Right lobe of liver (tissue), 6 donors: ENCODE measurements at regions not wholly inside any gene's neighbourhood (a gene's known extent, or its start where the extent isn't known, plus 50 kb on each side); places are given as distances from the start of the nearest gene placed in this dataset.
"Not testable (repeated sequence)": the region's sequence is repeated elsewhere in the genome, so short reads cannot be mapped to it uniquely, and the experiment has no call there.

ENCODE experiments used
- ATAC-seq, 4 donors: fragments of 200-7000 bp; cut with Tn5 transposase; one replicate each; pipeline ENCODE4 v1.9.1; 2020; ENCODE audit warnings: mild to moderate bottlenecking in 4 of 4, moderate library complexity in 4 of 4
- DNase-seq, 3 donors: peaks; one replicate each; pipeline ENCODE4 v3.0.0-alpha.2; 2020
- H3K27ac ChIP-seq, 3 donors: fragments of 200-600 bp; one replicate each; pipeline ENCODE4 v1.8.0; 2022
- H3K27me3 ChIP-seq, 2 donors: fragments of 200-600 bp; one replicate each; pipeline ENCODE4 v1.8.0; 2022
- H3K36me3 ChIP-seq, 4 donors: fragments of 200-600 bp; sonication (generic) in 1 of 4; one replicate each; pipeline versions ENCODE4 v1.5.1 to v1.8.0; 2017 to 2022; ENCODE audit warnings: control low read depth in 1 of 4
- H3K4me1 ChIP-seq, 4 donors: fragments of 200-600 bp; sonication (generic) in 1 of 4; one replicate each; pipeline versions ENCODE4 v1.5.1 to v1.8.0; 2017 to 2022; ENCODE audit warnings: control low read depth in 1 of 4
- H3K4me3 ChIP-seq, 3 donors: fragments of 200-600 bp; one replicate each; pipeline ENCODE4 v1.8.0; 2022
- H3K9me3 ChIP-seq, 4 donors: fragments of 200-600 bp; sonication (generic) in 1 of 4; one replicate each; pipeline versions ENCODE4 v1.5.1 to v1.8.0; 2017 to 2022; ENCODE audit warnings: control low read depth in 1 of 4
- CTCF ChIP-seq, 4 donors: fragments of 200-600 bp in 3 of 4; fragments of 450-650 bp in 1 of 4; IDR thresholded peaks; one replicate each; pipeline versions ENCODE4 v1.5.1 to v1.8.0; 2016 to 2022; ENCODE audit warnings: antibody characterized with exemption in 4 of 4, mild to moderate bottlenecking in 2 of 4
- POLR2A ChIP-seq: fragments of 450-650 bp; IDR thresholded peaks from one replicate; pipeline ENCODE4 v1.6.1; 2017; ENCODE audit warnings: antibody characterized with exemption, mild to moderate bottlenecking
- WGBS: methylation state at CpG from one replicate; pipeline ENCODE4 v1.1.6; 2018; ENCODE audit warnings: low coverage, low lambda C conversion rate; ENCODE audit not compliant: insufficient coverage; ENCODE audit errors: missing lambda C conversion rate; 5-methylcytosine and 5-hydroxymethylcytosine counted together
- intact Hi-C, 2 donors: fragments of 100-400 bp; cut with DNase I; formaldehyde crosslinking; loops; one replicate each; pipeline versions ENCODE4 v1.11.2 to v1.14.1; 2022
- donor health status: DM: no; HTN: yes; CAD: no.
- donor health status: DM: no; HTN: no; CAD: no.
- donor health status: DM: no; HTN: no; CAD: no.
- donor health status: DM: no; HTN: yes; CAD: no.
- donor health status: DM: no; HTN: yes; CAD: no.

GRCh38 chr14:106518054-106518943, 991.9 kb downstream of the TMEM121 start:
- WGBS: 26% methylated on average over 6 of the region's 11 CpGs
- no peak overlapping the region for H3K4me3 ChIP-seq
- H3K4me1 ChIP-seq: no peaks in the 10 kb centered on the region
- H3K9me3 ChIP-seq: no peaks in the 10 kb centered on the region
- no peaks in the 10 kb centered on the region for H3K27me3 ChIP-seq
- no peaks in the 10 kb centered on the region for H3K36me3 ChIP-seq
- intact Hi-C loops: no loop called here
- H3K27ac ChIP-seq: no peak overlapping the region
- DNase-seq: peak in 1 of 3 donors; percentile 33
- no peak for ATAC-seq
- TF ChIP-seq CTCF (IDR thresholded peaks at IDR 0.05) (peak in 2 of 4 donors; percentile 23 to 33), POLR2A (no peak)

GRCh38 chr14:106522118-106522517, 995.7 kb downstream of the TMEM121 start:
- not testable (repeated sequence) for ATAC-seq, H3K27ac ChIP-seq
- no CpG with 5 or more reads among the region's 1 CpG for WGBS

GRCh38 chr14:106522990-106523389, 996.6 kb downstream of the TMEM121 start:
- DNase-seq: no peak
- Histone ChIP-seq H3K4me3 (no peak overlapping the region), H3K27ac (no peak overlapping the region), H3K36me3 (no peaks in the 10 kb centered on the region), H3K9me3 (no peaks in the 10 kb centered on the region), H3K27me3 (no peaks in the 10 kb centered on the region), H3K4me1 (no peaks in the 10 kb centered on the region)
- no peak for TF ChIP-seq CTCF (IDR thresholded peaks at IDR 0.05)
- TF ChIP-seq POLR2A: no peak
- intact Hi-C loops: no loop called here
- ATAC-seq: no peak
- 5% methylated on average over 2 of the region's 2 CpGs for WGBS

More at GRCh38 chr14:106522118-106522517, 995.7 kb downstream of the TMEM121 start:
- DNase-seq, H3K9me3 ChIP-seq, H3K4me3 ChIP-seq, H3K27me3 ChIP-seq, intact Hi-C loops, H3K4me1 ChIP-seq, H3K36me3 ChIP-seq: not testable (repeated sequence)

GRCh38 chr14:106528717-106529116, 1002.3 kb downstream of the TMEM121 start:
- Histone ChIP-seq H3K9me3 (no peaks in the 10 kb centered on the region), H3K27me3 (no peaks in the 10 kb centered on the region), H3K4me3 (no peak overlapping the region), H3K36me3 (no peaks in the 10 kb centered on the region), H3K27ac (no peak overlapping the region), H3K4me1 (no peaks in the 10 kb centered on the region)
- DNase-seq (no peak), ATAC-seq (no peak)
- intact Hi-C loops: no loop called here
- 17% methylated on average over 2 of the region's 2 CpGs for WGBS
- TF ChIP-seq CTCF (IDR thresholded peaks at IDR 0.05): no peak
- TF ChIP-seq POLR2A: no peak

GRCh38 chr14:106530031-106530422, 1003.6 kb downstream of the TMEM121 start:
- intact Hi-C loops: no loop called here
- no peak overlapping the region for H3K4me3 ChIP-seq
- no peak overlapping the region for H3K27ac ChIP-seq
- no peaks in the 10 kb centered on the region for H3K9me3 ChIP-seq
- no peak for TF ChIP-seq CTCF (IDR thresholded peaks at IDR 0.05)
- TF ChIP-seq POLR2A: no peak
- no peaks in the 10 kb centered on the region for H3K36me3 ChIP-seq
- no peak for ATAC-seq
- DNase-seq: no peak
- 56% methylated on average over 3 of the region's 3 CpGs for WGBS
- H3K27me3 ChIP-seq: no peaks in the 10 kb centered on the region
- no peaks in the 10 kb centered on the region for H3K4me1 ChIP-seq
